ENCODE measurements at regions not wholly inside any gene's neighbourhood (a gene's known extent, or its start where the extent isn't known, plus 50 kb on each side); places are given as distances from the start of the nearest gene placed in this dataset.

DNA sequence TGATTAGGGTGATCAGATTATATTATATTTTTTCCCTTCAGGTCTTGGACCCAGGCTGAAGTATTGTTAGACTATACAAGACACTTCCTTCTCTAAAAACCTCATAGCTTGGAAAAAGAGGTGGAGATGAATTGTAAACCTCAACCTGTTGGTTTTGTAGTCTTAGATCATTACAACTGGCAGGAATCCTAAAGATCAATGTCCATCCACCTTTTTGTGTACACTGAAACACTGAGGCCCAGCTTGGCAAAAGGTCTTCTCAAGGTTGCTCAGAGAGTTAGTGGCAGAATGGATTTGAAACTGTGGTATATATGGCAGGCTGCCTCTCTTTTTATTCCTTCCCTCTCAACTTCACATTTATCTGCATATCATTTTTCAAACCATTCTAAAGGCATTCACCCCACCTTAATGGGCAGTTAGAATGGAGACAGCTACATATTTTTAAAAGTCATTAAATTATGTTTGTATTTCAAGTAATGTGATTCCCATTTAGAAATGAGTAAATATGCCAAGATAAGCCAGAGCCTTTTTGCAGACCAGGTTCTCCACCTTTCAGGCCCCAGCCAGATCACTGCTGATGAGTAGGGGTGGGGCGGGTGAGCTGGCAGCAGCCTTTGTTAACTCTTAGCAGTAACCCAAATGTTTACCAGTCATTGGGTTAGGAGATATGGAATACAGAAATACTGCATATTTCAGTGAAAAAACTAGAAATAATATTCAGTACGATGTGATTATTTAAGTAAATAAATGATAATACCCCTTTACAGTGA is 243.2 kb upstream of the F9 start:
- TF ChIP-seq ARNTL (CRISPR knock-in tag; IDR thresholded peaks at IDR 0.05) (no peak), RBFOX2 (IDR thresholded peaks at IDR 0.05; ENCODE audit: low read depth, low read length) (no peak), ZFP37 (CRISPR knock-in tag; IDR thresholded peaks at IDR 0.05; ENCODE audit: borderline replicate concordance) (no peak), POLR2AphosphoS2 (IDR thresholded peaks at IDR 0.05; ENCODE audit: low read depth, low read length) (no peak), HDAC2 (CRISPR knock-in tag; IDR thresholded peaks at IDR 0.05) (no peak), FOXJ3 (CRISPR knock-in tag; IDR thresholded peaks at IDR 0.05; ENCODE audit: borderline replicate concordance) (no peak), ZNF724P (CRISPR knock-in tag; IDR thresholded peaks at IDR 0.05; ENCODE audit: borderline replicate concordance) (no peak)
- TF ChIP-seq, protein P1, sequence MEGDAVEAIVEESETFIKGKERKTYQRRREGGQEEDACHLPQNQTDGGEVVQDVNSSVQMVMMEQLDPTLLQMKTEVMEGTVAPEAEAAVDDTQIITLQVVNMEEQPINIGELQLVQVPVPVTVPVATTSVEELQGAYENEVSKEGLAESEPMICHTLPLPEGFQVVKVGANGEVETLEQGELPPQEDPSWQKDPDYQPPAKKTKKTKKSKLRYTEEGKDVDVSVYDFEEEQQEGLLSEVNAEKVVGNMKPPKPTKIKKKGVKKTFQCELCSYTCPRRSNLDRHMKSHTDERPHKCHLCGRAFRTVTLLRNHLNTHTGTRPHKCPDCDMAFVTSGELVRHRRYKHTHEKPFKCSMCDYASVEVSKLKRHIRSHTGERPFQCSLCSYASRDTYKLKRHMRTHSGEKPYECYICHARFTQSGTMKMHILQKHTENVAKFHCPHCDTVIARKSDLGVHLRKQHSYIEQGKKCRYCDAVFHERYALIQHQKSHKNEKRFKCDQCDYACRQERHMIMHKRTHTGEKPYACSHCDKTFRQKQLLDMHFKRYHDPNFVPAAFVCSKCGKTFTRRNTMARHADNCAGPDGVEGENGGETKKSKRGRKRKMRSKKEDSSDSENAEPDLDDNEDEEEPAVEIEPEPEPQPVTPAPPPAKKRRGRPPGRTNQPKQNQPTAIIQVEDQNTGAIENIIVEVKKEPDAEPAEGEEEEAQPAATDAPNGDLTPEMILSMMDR (CRISPR knock-in tag; IDR thresholded peaks at IDR 0.05) = no peak
- TF ChIP-seq, protein P2, sequence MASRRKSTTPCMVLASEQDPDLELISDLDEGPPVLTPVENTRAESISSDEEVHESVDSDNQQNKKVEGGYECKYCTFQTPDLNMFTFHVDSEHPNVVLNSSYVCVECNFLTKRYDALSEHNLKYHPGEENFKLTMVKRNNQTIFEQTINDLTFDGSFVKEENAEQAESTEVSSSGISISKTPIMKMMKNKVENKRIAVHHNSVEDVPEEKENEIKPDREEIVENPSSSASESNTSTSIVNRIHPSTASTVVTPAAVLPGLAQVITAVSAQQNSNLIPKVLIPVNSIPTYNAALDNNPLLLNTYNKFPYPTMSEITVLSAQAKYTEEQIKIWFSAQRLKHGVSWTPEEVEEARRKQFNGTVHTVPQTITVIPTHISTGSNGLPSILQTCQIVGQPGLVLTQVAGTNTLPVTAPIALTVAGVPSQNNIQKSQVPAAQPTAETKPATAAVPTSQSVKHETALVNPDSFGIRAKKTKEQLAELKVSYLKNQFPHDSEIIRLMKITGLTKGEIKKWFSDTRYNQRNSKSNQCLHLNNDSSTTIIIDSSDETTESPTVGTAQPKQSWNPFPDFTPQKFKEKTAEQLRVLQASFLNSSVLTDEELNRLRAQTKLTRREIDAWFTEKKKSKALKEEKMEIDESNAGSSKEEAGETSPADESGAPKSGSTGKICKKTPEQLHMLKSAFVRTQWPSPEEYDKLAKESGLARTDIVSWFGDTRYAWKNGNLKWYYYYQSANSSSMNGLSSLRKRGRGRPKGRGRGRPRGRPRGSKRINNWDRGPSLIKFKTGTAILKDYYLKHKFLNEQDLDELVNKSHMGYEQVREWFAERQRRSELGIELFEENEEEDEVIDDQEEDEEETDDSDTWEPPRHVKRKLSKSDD (CRISPR knock-in tag; IDR thresholded peaks at IDR 0.05; ENCODE audit: low read depth) = no peak
- TF ChIP-seq, protein P3, sequence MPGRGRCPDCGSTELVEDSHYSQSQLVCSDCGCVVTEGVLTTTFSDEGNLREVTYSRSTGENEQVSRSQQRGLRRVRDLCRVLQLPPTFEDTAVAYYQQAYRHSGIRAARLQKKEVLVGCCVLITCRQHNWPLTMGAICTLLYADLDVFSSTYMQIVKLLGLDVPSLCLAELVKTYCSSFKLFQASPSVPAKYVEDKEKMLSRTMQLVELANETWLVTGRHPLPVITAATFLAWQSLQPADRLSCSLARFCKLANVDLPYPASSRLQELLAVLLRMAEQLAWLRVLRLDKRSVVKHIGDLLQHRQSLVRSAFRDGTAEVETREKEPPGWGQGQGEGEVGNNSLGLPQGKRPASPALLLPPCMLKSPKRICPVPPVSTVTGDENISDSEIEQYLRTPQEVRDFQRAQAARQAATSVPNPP (CRISPR knock-in tag; IDR thresholded peaks at IDR 0.05) = no peak

Data from HepG2 (cell line).